Hematopoietic multipotent progenitor cell treated with erythropoietin and hydrocortisone succinate and interleukin-3 and kit ligand, for 4 days (in vitro differentiated cells): ENCODE measurements at regions not wholly inside any gene's neighbourhood (a gene's known extent, or its start where the extent isn't known, plus 50 kb on each side); places are given as distances from the start of the nearest gene placed in this dataset.

Source experiments
- DNase-seq: peaks from one replicate; pipeline ENCODE4 v3.0.0-alpha.2; 2015

- DNase-seq, result no peak
Measured at GRCh38 chr5:171657473-171657872, 128.1 kb upstream of the SMIM23 start.

- no peak for DNase-seq
Measured at GRCh38 chr5:171659896-171660295, 125.7 kb upstream of the SMIM23 start.

- peak; percentile 74 for DNase-seq
Measured at GRCh38 chr5:171660434-171660833, 125.2 kb upstream of the SMIM23 start.

- no peak for DNase-seq
Measured at GRCh38 chr5:171661143-171661542, 124.5 kb upstream of the SMIM23 start.

GRCh38 chr5:171663311-171664085, 122.1 kb upstream of the SMIM23 start:
- DNase-seq, result no peak

GRCh38 chr5:171664489-171664888, 121.1 kb upstream of the SMIM23 start:
- no peak for DNase-seq

- no peak for DNase-seq
Measured at GRCh38 chr5:171666815-171667214, 118.8 kb upstream of the SMIM23 start.

GRCh38 chr5:171667341-171668096, 118.1 kb upstream of the SMIM23 start:
- DNase-seq, result no peak

GRCh38 chr5:171668097-171668412, 117.6 kb upstream of the SMIM23 start:
- no peak for DNase-seq

- no peak for DNase-seq
Measured at GRCh38 chr5:171669571-171669970, 116.0 kb upstream of the SMIM23 start.

- no peak for DNase-seq
Measured at GRCh38 chr5:171672556-171672955, 113.1 kb upstream of the SMIM23 start.

GRCh38 chr5:171673328-171673727, 112.3 kb upstream of the SMIM23 start:
- DNase-seq, result no peak

- no peak for DNase-seq
Measured at GRCh38 chr5:171673840-171674239, 111.8 kb upstream of the SMIM23 start.

- DNase-seq, result no peak
Measured at GRCh38 chr5:171675511-171675910, 110.1 kb upstream of the SMIM23 start.

GRCh38 chr5:171676286-171676944, 109.2 kb upstream of the SMIM23 start:
- peak; percentile 34 for DNase-seq

GRCh38 chr5:171678646-171679045, 107.0 kb upstream of the SMIM23 start:
- DNase-seq, result no peak

- DNase-seq, result no peak
Measured at GRCh38 chr5:171680485-171680884, 105.1 kb upstream of the SMIM23 start.

GRCh38 chr5:171681061-171681460, 104.6 kb upstream of the SMIM23 start:
- no peak for DNase-seq

- DNase-seq, result peak; percentile 54
Measured at GRCh38 chr5:171681677-171682076, 103.9 kb upstream of the SMIM23 start.

GRCh38 chr5:171682801-171683200, 102.8 kb upstream of the SMIM23 start:
- no peak for DNase-seq

GRCh38 chr5:171684169-171684568, 101.4 kb upstream of the SMIM23 start:
- DNase-seq, result no peak

GRCh38 chr5:171688696-171689495, 96.7 kb upstream of the SMIM23 start:
- DNase-seq, result peak; percentile 39

GRCh38 chr5:171689853-171690417, 95.7 kb upstream of the SMIM23 start:
- no peak for DNase-seq
